ENCODE measurements at regions not wholly inside any gene's neighbourhood (a gene's known extent, or its start where the extent isn't known, plus 50 kb on each side); places are given as distances from the start of the nearest gene placed in this dataset.
A peak's percentile ranks its signal among the peaks of the same experiment; 100 is the strongest.
"Not testable (repeated sequence)": the region's sequence is repeated elsewhere in the genome, so short reads cannot be mapped to it uniquely, and the experiment has no call there.

DNA sequence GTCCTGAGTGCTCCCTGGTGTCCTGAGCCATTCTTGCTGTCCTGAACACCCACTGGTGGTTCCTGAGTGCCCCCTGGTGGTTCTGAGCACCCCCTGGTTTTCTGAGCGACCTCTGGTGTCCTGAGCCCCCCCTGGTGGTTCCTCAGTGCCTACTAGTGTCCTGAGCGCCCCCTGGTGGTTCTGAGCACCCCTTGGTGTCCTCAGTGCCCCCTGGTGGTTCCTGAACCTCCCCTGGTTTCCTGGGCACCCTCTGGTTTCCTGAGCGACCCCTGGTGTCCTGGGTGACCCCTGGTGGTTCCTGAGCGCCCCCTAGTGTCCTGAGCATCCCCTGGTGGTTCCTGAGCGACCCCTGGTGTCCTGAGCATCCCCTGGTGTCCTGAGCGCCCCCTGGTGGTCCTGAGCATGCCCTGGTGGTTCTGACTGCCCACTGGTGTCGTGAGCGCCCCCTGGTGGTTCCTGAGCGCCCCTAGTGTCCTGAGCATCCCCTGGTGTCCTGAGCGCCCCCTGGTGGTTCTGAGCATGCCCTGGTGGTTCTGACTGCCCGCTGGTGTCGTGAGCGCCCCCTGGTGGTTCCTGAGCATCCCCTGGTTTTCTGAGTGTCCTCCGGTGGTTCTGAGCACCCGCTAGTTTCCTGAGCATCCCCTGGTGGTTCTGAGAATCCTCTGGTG is 473.1 kb downstream of the TMEM121 start:
- no peak overlapping the region for H3K4me3 ChIP-seq (ENCODE audit: low read depth, low read length)
- TF ChIP-seq, protein P1, sequence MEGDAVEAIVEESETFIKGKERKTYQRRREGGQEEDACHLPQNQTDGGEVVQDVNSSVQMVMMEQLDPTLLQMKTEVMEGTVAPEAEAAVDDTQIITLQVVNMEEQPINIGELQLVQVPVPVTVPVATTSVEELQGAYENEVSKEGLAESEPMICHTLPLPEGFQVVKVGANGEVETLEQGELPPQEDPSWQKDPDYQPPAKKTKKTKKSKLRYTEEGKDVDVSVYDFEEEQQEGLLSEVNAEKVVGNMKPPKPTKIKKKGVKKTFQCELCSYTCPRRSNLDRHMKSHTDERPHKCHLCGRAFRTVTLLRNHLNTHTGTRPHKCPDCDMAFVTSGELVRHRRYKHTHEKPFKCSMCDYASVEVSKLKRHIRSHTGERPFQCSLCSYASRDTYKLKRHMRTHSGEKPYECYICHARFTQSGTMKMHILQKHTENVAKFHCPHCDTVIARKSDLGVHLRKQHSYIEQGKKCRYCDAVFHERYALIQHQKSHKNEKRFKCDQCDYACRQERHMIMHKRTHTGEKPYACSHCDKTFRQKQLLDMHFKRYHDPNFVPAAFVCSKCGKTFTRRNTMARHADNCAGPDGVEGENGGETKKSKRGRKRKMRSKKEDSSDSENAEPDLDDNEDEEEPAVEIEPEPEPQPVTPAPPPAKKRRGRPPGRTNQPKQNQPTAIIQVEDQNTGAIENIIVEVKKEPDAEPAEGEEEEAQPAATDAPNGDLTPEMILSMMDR (IDR thresholded peaks at IDR 0.05; ENCODE audit: low read depth, low read length) = peak; percentile 50

GRCh38 chr14:106000029-106000511 is 473.7 kb downstream of the TMEM121 start:
- H3K4me3 ChIP-seq (ENCODE audit: low read depth, low read length) = not testable (repeated sequence)

- not testable (repeated sequence) for H3K4me3 ChIP-seq (ENCODE audit: low read depth, low read length)
These were observed 474.9 kb downstream of the TMEM121 start for GRCh38 chr14:106001277-106001676.

DNA sequence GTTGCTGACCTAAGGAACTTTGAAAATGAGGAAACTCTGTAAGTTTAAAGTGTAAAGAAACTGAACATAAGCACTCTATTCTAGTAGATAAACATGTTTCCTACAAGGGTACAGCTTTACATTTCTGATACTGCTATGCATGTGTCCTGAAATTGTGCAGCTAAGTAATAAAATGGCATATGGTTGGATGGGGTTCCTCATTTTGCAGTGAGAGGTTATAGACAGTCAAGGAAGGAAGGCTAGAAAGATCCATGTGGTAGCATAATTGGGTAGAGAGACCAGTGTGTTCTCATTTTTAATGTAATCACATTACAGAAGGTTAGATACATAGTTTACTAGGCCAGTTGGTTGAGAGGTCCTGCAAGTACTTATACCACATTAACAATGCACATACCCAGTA is 477.0 kb downstream of the TMEM121 start:
- H3K4me3 ChIP-seq (ENCODE audit: low read depth, low read length) = no peak overlapping the region
- TF ChIP-seq, protein P1 (IDR thresholded peaks at IDR 0.05; ENCODE audit: low read depth, low read length) = no peak

- H3K4me3 ChIP-seq (ENCODE audit: low read depth, low read length) = not testable (repeated sequence)
These were observed 478.8 kb downstream of the TMEM121 start for GRCh38 chr14:106004937-106005795.

- not testable (repeated sequence) for H3K4me3 ChIP-seq (ENCODE audit: low read depth, low read length)
These were observed 479.7 kb downstream of the TMEM121 start for GRCh38 chr14:106006043-106006442.

- H3K4me3 ChIP-seq (ENCODE audit: low read depth, low read length) = not testable (repeated sequence)
These were observed 480.3 kb downstream of the TMEM121 start for GRCh38 chr14:106006716-106007115.

GRCh38 chr14:106010783-106011182 is 484.4 kb downstream of the TMEM121 start:
- TF ChIP-seq, protein P1 (IDR thresholded peaks at IDR 0.05; ENCODE audit: low read depth, low read length) = no peak
- H3K4me3 ChIP-seq (ENCODE audit: low read depth, low read length) = no peak overlapping the region

DNA sequence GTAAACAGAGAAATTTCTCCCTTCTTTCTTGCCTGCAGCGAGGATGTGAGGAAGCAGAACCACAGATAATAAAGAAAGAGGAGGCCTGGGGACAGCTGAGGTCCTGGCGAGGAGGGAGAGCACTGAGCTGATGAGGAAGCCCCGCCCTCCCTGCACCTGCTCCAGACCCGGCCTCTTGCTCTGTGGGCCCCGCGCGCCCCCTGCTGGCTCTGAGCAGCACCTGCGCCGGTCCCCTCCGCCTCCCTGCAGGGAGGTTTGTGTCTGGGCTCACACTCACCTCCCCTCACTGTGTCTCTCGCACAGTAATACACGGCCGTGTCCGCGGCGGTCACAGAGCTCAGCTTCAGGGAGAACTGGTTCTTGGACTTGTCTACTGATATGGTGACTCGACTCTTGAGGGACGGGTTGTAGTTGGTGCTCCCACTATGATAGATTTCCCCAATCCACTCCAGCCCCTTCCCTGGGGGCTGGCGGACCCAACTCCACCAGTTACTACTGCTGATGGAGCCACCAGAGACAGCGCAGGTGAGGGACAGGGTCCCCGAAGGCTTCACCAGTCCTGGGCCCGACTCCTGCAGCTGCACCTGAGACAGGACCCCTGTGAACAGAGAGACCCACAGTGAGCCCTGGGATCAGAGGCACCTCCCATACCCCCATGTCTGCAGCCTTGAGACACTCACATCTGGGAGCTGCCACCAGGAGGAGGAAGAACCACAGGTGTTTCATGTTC is 485.4 kb downstream of the TMEM121 start:
- not testable (repeated sequence) for H3K4me3 ChIP-seq (ENCODE audit: low read depth, low read length)

DNA sequence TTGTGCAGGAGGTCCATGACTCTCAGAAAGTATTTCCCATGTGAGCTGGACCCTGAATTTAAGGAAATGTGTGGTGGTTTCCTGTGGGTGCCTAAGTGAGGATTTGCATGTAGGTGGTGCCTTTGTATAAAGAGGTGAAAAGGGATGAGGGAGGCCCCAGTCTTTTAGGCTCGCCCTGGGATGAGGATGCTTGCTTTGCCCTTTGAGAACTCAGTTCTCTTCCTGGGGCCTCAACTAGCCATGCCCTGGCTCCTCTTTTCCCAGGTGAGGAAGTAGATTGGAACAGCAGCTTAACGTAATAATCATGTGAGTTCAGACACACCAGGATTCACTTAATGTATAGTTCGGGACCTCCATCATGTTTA is 486.0 kb downstream of the TMEM121 start:
- not testable (repeated sequence) for H3K4me3 ChIP-seq (ENCODE audit: low read depth, low read length)

DNA sequence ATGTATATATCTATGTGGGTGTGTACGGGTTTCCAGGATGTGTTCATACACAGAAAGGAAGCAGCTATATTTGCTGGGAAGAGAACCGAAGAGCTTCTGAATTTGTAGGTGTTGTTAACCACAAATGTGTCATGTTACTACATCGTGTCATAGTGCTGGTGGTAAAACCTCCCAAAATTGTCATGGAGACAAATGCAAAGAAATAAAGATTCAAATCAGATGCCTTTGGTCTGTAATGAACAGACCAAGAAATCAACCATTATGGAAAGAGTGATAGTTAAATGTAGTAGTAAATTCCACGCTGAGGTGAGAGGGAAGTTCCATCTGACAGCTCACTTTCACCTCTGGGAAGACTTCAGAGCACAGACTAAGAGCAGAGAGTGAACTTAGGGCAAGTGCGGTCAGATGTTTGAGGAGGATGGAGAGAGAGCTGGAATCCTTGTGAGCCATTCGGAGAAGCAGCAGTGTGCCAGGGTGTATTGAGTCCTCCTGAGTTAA is 487.5 kb downstream of the TMEM121 start:
- TF ChIP-seq, protein P1 (IDR thresholded peaks at IDR 0.05; ENCODE audit: low read depth, low read length) = no peak
- H3K4me3 ChIP-seq (ENCODE audit: low read depth, low read length) = no peak overlapping the region

GRCh38 chr14:106017952-106018351 is 491.6 kb downstream of the TMEM121 start:
- H3K4me3 ChIP-seq (ENCODE audit: low read depth, low read length) = not testable (repeated sequence)
